ENCODE measurements at regions not wholly inside any gene's neighbourhood (a gene's known extent, or its start where the extent isn't known, plus 50 kb on each side); places are given as distances from the start of the nearest gene placed in this dataset.

DNA sequence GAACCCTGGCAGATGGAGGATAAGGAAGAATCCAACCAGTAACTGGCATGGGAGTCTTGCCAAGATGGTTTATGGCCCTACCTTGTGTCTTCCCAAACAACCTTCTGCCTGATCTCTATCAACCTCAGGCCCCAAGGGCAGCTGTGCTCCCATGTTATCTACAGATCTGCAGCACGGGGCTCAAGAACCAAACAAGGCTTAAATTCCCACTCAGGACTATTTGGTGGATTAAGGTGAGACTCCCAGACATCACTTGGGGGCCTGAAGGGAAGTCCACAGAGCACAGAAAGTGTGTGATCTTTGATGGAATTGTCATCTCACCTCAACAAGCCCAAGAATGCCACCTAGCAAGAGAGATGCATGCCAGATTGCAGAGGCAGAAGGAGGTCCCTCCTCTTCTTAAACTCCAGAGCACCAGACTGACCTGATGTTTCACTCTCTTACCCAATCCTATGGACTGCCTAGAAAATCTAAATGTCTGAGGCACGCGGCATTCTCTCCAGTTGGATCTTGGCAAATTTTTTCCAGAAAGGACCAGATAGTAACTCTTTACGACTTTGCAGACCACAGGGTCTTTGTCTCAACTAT lies 759.5 kb upstream of the TBX3 start:
- no peaks in the 10 kb centered on the region for H3K4me1 Mint-ChIP-seq (ENCODE audit: low read depth)
- no peak for ATAC-seq
- no peaks in the 10 kb centered on the region for H3K36me3 Mint-ChIP-seq (ENCODE audit: insufficient read depth)
- no peak for DNase-seq
- no peaks in the 10 kb centered on the region for H3K27me3 Mint-ChIP-seq (ENCODE audit: low read depth)
- no peaks in the 10 kb centered on the region for H3K9me3 Mint-ChIP-seq
- no peak overlapping the region for H3K4me3 Mint-ChIP-seq

DNA sequence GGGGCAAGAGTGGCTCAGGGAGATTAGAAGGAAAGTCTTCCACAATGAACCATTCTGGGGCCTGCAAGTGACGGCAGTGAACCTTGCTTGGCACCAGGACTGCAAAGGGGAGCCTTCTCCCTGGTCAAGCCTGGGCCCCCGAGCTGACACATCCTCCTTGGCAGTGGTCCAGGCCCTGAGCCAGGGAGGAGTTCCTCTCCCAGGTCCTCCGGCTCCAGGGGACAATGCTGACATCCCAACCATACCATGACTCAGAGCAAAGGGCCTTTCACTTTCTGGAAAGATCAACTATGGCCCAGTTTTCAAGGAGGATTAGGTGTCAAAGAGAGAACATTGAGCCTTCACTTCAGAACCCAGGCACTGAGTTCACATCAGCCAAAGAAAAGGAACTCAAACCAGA lies 756.5 kb upstream of the TBX3 start:
- Mint-ChIP-seq H3K36me3 (ENCODE audit: insufficient read depth) (no peaks in the 10 kb centered on the region), H3K9me3 (no peaks in the 10 kb centered on the region), H3K4me3 (no peak overlapping the region), H3K27me3 (ENCODE audit: low read depth) (no peaks in the 10 kb centered on the region), H3K4me1 (ENCODE audit: low read depth) (no peaks in the 10 kb centered on the region)
- ATAC-seq (no peak), DNase-seq (no peak)

DNA sequence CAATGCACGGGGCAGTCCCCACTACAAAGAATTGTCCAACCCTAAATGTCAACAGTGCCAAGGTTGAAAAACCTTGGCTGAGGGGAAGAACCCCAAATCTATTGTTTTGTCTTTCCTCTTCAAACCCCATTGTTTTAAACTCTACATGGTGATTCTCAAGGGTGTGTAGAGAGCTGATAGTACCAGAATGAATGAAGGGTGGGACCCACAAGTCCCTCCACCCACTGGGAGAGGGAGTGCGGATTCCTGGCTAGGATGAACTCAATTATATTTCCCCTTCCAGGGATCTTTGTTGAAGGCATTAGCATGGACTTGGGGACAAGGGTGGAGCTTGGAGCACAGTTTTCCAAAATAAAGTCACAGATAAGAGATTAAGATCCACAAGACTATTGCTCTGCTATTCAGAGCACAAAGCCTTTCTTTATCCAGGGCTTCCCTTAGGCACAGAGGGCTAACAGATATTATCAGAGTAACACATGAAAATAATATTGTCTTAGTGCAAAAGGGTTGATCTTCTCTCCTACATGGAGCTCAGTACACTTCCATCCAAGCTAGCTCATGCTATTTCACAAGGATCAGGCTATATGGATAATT lies 755.1 kb upstream of the TBX3 start:
- H3K27me3 Mint-ChIP-seq (ENCODE audit: low read depth) = no peaks in the 10 kb centered on the region
- no peaks in the 10 kb centered on the region for H3K9me3 Mint-ChIP-seq
- H3K4me3 Mint-ChIP-seq = no peak overlapping the region
- no peaks in the 10 kb centered on the region for H3K4me1 Mint-ChIP-seq (ENCODE audit: low read depth)
- DNase-seq (no peak), ATAC-seq (no peak)
- no peaks in the 10 kb centered on the region for H3K36me3 Mint-ChIP-seq (ENCODE audit: insufficient read depth)

DNA sequence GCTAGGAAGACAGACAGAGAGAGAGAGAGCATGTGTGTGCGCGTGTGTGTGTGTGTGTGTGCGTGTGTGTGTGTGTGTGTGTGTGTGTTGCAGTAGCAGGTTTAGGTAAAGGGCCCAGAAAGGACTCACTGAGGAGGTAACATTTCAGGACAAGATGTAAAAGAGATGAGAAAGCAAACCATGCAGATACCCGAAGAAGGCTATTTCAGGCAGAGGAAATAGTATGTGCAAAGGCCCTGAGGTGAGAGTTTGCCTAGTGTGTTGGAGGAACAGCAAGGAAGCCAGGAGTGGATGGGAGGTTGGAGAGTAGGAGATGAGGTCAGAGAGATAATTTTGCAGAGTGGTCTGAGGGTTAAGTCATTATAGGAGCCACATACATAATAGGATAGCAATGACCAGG lies 754.3 kb upstream of the TBX3 start:
- DNase-seq (no peak), ATAC-seq (no peak)
- H3K36me3 Mint-ChIP-seq (ENCODE audit: insufficient read depth) = no peaks in the 10 kb centered on the region
- no peaks in the 10 kb centered on the region for H3K4me1 Mint-ChIP-seq (ENCODE audit: low read depth)
- H3K4me3 Mint-ChIP-seq = no peak overlapping the region
- H3K9me3 Mint-ChIP-seq = no peaks in the 10 kb centered on the region
- no peaks in the 10 kb centered on the region for H3K27me3 Mint-ChIP-seq (ENCODE audit: low read depth)

DNA sequence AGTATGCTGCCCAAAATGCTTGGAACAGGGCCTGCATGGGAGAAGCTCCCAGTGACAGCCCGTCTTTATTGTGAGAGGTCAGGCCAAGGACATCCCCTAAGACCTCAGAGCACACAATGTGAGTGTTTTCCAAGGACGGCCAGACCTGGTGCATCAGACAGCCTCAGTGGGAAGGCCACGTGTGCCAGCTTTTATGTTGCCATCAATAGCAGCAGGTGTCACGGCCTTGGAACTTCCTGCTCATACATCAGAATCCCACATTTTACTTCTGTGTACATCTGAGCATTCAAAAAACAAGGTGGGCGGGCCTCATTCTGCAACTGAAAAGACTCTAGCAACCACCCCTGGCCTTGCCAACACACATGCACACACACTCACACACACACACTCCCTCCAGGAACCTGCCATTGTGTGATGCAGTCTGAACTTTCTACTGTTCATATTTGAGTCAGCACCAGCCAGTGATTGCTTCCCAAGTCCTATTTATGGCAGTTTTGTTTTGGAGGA lies 753.1 kb upstream of the TBX3 start:
- Mint-ChIP-seq H3K9me3 (no peaks in the 10 kb centered on the region), H3K4me3 (no peak overlapping the region), H3K27me3 (ENCODE audit: low read depth) (no peaks in the 10 kb centered on the region), H3K4me1 (ENCODE audit: low read depth) (no peaks in the 10 kb centered on the region), H3K36me3 (ENCODE audit: insufficient read depth) (no peaks in the 10 kb centered on the region)
- ATAC-seq (no peak), DNase-seq (no peak)

DNA sequence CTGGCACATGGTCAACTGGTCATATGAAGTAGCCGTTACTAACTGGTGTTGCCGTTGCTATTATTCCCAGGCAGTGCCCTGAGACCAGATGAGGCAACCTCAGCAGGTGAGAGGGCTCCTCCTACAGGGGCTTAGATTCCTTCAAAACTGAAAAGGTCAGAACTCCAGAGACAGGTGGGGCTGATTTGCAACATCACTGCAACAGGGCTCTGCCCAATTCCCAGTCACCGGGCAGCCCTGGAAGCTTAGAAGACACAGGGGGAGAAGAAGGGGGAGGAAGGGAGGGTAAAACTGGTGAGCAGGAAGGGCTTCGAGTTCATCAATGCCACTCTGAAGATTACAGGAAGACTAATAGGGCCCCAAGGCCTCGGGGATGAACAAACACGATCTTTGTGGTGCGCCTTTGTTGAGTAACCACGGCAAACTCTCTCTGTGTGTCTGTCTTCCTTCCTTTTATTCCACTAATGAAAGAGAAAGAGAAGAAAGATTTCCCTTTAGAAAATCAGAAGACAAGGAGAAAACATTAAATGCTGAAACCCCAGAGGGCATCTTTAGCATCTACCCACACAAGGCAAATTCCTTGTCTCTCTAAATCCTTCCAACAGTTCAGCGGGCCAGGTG lies 749.1 kb upstream of the TBX3 start:
- Mint-ChIP-seq H3K4me1 (ENCODE audit: low read depth) (no peaks in the 10 kb centered on the region), H3K9me3 (peaks cover 1% of the 10 kb centered on the region), H3K4me3 (no peak overlapping the region)

DNA sequence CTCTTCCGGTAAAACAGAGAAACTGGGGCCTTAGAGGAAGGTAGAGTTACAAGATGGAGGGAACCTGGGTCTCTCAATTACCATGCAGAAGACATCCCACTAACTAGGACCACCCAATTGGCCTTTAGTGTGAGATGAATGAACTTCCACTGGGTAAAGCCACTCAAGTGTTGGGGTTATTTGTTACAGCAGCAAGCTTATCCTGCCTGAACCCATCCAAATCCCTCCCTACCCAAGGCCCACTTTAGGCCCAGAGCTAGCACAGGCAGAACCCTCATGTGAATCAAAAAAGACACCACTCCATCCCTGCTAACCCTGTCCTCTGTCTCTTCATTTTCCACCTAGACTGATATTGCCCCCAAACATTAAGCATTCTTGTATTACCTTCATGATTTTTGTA lies 746.7 kb upstream of the TBX3 start:
- Mint-ChIP-seq H3K4me3 (no peak overlapping the region), H3K4me1 (ENCODE audit: low read depth) (no peaks in the 10 kb centered on the region), H3K36me3 (ENCODE audit: insufficient read depth) (no peaks in the 10 kb centered on the region), H3K27me3 (ENCODE audit: low read depth) (no peaks in the 10 kb centered on the region), H3K9me3 (peaks cover 4% of the 10 kb centered on the region)
- ATAC-seq (no peak), DNase-seq (no peak)

More for the DNA sequence above, 749.1 kb upstream of the TBX3 start:
- H3K36me3 Mint-ChIP-seq (ENCODE audit: insufficient read depth) = no peaks in the 10 kb centered on the region
- DNase-seq = no peak
- no peak for ATAC-seq
- no peaks in the 10 kb centered on the region for H3K27me3 Mint-ChIP-seq (ENCODE audit: low read depth)

DNA sequence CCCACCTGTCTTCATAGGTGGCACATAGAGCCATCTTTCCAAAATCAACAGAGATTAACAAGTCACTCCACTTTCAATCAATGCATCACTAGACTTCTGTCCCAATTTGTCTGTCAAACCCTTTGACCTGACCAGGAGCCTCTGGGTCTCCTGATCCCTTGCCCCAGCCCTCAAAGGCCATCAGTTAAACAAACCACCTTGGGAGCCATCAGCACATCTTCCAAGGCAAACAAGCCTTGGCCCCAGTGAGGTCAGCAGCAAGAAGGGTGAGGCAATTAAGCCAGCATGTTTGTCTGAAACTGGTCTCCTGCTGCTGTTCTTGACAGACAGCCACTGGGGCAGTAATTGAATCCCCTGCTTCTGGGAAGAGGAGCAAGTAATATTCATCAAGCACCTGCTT lies 742.8 kb upstream of the TBX3 start:
- Mint-ChIP-seq H3K4me3 (no peak overlapping the region), H3K4me1 (ENCODE audit: low read depth) (no peaks in the 10 kb centered on the region), H3K9me3 (peaks cover 4% of the 10 kb centered on the region), H3K36me3 (ENCODE audit: insufficient read depth) (no peaks in the 10 kb centered on the region), H3K27me3 (ENCODE audit: low read depth) (no peaks in the 10 kb centered on the region)
- ATAC-seq (no peak), DNase-seq (no peak)

DNA sequence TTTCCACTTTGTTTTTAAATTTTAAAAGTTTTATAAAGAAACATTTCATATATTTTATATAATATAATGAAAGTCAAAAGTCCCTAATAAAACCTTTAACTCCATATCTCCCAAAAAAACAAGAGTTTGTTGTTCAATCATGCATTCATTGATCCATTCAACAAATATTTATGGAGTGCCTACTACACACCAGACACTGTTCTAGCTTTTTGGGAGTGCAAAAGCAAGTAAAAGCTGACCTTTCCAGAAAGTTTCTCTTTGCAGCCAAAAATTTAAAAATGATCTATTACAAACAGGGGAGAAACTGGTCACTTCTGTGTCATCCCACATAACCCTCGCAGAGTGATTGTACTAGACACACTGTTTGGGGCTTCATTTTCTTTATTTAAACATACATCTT lies 740.0 kb upstream of the TBX3 start:
- no peak overlapping the region for H3K4me3 Mint-ChIP-seq
- H3K9me3 Mint-ChIP-seq = peaks cover 4% of the 10 kb centered on the region
- no peaks in the 10 kb centered on the region for H3K36me3 Mint-ChIP-seq (ENCODE audit: insufficient read depth)
- DNase-seq (no peak), ATAC-seq (no peak)
- no peaks in the 10 kb centered on the region for H3K4me1 Mint-ChIP-seq (ENCODE audit: low read depth)
- no peaks in the 10 kb centered on the region for H3K27me3 Mint-ChIP-seq (ENCODE audit: low read depth)

DNA sequence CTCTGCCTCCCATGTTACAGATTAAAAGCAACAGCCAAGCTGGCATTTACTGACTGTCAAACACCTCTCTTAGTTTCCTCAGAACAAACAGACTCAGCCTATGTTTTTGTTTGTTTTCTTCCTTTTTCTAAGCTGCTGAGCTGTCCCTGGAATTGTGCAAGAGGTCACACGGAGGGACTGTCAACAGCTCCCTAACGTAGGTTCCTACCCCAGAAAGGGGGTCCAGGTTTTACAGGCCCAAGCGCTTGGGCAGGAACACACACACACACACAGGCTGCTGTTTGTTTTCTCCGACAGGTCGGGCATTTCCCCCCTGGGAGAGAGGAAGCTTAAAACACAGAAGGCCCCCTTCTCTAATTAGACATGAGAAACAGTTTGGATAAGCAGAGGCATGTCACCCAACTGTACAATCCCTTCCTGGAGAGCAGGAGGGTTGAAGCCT lies 739.6 kb upstream of the TBX3 start:
- DNase-seq (no peak), ATAC-seq (no peak)
- Mint-ChIP-seq H3K4me3 (no peak overlapping the region), H3K27me3 (ENCODE audit: low read depth) (no peaks in the 10 kb centered on the region), H3K9me3 (peaks cover 4% of the 10 kb centered on the region), H3K4me1 (ENCODE audit: low read depth) (no peaks in the 10 kb centered on the region), H3K36me3 (ENCODE audit: insufficient read depth) (no peaks in the 10 kb centered on the region)

DNA sequence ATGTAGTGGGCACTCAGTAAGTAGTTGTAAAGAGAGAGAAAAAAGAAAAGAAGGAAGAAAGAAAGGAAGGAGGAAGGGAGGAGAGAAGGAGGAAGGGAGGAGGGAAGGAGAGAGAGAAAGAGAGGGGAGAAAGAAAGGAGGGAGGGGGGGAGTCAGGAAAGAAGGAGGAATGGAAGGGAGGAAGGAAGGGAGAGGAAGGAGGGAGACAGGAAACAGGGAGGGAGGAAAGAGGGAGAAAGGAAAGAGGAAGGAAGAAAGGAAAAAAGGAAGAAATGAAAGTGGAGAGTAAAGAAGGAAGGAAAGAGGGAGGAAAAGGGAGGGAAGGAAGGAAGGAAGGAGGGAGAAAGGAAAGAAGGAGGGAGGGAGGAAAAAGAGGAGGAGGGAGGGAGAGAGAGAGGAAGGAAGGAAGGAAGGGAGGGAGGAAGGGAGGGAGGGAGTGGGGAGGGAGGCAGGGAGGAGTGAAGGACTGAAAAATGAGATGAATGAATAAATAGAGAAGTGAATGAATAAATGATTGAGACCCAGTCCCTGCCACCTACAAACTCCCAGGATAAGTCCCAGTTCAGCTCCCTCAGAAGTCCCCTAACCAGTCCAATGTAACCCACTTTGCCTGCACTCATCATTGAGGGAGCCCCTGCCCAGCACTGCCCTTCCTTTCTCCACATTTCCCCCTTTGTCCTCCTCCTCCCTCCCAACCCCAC lies 739.0 kb upstream of the TBX3 start:
- Mint-ChIP-seq H3K9me3 (peaks cover 1% of the 10 kb centered on the region), H3K36me3 (ENCODE audit: insufficient read depth) (no peaks in the 10 kb centered on the region), H3K27me3 (ENCODE audit: low read depth) (no peaks in the 10 kb centered on the region), H3K4me3 (no peak overlapping the region), H3K4me1 (ENCODE audit: low read depth) (no peaks in the 10 kb centered on the region)
- no peak for DNase-seq
- ATAC-seq = no peak

DNA sequence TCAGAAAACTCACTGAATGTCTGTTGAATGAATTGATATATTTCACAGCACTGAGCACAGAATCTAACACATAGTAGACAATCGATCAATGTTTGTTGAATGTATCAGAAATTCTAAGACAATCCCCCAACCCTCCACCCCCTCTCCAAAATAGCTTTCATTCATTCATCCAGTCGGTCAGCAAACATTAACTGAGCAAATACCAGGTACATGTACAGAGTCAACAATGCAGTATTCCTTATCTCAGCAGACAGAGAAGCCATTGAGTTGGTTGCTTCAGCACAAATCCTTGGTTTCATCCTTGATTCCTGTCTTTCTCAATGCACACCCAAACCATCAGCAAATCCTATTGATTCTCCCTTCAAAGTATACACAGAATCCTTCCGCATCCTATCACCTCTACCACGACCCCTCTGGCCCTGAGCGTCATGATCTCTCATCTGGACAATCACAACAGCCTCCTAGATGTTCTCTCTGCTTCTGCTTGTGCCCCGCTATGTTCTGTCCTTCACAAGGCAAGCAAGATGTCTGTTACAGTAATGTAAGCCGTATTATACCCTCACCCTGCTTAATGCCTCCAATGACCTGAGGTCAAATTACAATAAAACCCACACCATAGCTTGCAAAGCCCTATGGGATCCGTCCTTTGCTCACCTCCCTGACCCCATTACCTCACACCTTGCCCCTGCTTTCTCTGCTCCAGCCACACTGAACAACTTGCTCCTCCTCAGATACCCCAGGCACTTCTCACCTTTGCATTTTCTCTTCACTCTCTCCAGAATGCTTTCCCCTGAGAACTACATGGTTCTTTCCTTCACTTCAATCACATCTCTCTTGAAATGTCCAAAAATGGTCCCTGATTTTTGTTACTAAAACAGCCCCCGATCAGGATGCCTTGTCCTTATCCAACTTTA lies 738.1 kb upstream of the TBX3 start:
- Mint-ChIP-seq H3K36me3 (ENCODE audit: insufficient read depth) (no peaks in the 10 kb centered on the region), H3K9me3 (peaks cover 3% of the 10 kb centered on the region)

DNA sequence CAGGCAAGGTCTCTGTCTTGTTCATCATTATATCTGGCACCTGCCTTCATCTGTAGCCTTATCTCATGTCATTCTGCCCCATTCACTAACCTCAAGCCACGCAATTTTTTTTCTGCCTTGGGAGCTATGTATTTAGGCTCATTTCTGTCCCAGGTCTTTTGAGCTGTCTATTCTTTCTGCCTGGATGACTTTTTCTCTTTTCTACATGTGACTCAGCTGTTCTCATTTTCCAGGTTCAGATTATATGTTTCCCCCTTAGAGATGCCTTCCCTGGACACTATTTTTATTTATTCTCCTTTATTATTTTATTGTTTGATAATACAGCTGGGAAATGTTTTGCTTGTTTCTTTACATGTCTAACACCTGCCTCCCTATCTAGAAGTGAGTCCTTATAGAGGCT lies 737.4 kb upstream of the TBX3 start:
- H3K27me3 Mint-ChIP-seq (ENCODE audit: low read depth) = no peaks in the 10 kb centered on the region
- DNase-seq (no peak), ATAC-seq (no peak)
- no peaks in the 10 kb centered on the region for H3K4me1 Mint-ChIP-seq (ENCODE audit: low read depth)
- H3K4me3 Mint-ChIP-seq = no peak overlapping the region
- no peaks in the 10 kb centered on the region for H3K36me3 Mint-ChIP-seq (ENCODE audit: insufficient read depth)
- H3K9me3 Mint-ChIP-seq = peaks cover 9% of the 10 kb centered on the region

More for the DNA sequence above, 738.1 kb upstream of the TBX3 start:
- Mint-ChIP-seq H3K27me3 (ENCODE audit: low read depth) (no peaks in the 10 kb centered on the region), H3K4me3 (no peak overlapping the region), H3K4me1 (ENCODE audit: low read depth) (no peaks in the 10 kb centered on the region)
- ATAC-seq (no peak), DNase-seq (no peak)

DNA sequence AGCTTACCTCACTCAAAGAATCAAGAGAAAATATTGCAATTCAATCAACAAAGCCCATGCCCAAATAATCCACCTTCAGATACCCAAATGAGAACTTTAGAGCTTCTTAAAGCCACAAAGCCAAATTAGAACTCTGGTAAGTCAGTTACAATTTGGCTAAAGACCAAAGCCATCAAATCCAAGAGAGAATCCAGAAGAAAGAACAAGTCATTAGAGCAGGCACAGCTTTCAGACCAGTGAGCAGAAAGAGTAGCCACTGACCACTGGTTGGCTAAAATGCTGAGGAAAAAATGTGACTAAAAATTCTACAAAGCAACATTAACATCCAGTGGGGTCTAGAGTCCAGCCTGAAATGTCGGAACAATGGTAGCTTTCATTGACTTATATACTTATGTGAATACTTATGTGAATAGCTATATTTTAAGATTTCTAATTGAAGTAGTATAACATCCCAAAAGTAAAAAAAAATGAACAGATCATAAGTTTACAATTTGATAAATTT lies 735.2 kb upstream of the TBX3 start:
- no peak overlapping the region for H3K4me3 Mint-ChIP-seq
- no peaks in the 10 kb centered on the region for H3K27me3 Mint-ChIP-seq (ENCODE audit: low read depth)
- peaks cover 10% of the 10 kb centered on the region for H3K9me3 Mint-ChIP-seq
- no peaks in the 10 kb centered on the region for H3K36me3 Mint-ChIP-seq (ENCODE audit: insufficient read depth)
- no peak for ATAC-seq
- H3K4me1 Mint-ChIP-seq (ENCODE audit: low read depth) = no peaks in the 10 kb centered on the region
- DNase-seq = no peak
